GM12878 (cell line): ENCODE measurements at regions not wholly inside any gene's neighbourhood (a gene's known extent, or its start where the extent isn't known, plus 50 kb on each side); places are given as distances from the start of the nearest gene placed in this dataset.

Experiments
- ATAC-seq: fragments of 200-7000 bp; cut with Tn5 transposase; 3 replicates; pipeline ENCODE4 v1.9.1; 2020; ENCODE audit warnings: mild to moderate bottlenecking, moderate library complexity
- BruUV-seq: library from RNA; stranded (reverse); fragments of 400-500 nt; replicated peaks from 2 replicates; lab custom pipeline; 2021; lab: Mats Ljungman, UMichigan
- CTCF ChIA-PET: fragments of 300-600 bp; sonication (Branson Sonifier 250); formaldehyde crosslinking; extraction: SDS; loops from one replicate; lab custom pipeline; 2021; ENCODE audit warnings: inconsistent platforms; lab: Yijun Ruan, JAX
- POLR2A ChIA-PET: fragments of 350-600 bp; formaldehyde crosslinking; extraction: SDS; loops from one replicate; lab custom pipeline; 2021; ENCODE audit warnings: inconsistent platforms; lab: Charles Lee
- RAD21 ChIA-PET: fragments of 300-600 bp; sonication (Branson Sonifier 250); formaldehyde crosslinking; loops from one replicate; lab custom pipeline; 2023; ENCODE audit warnings: antibody characterized with exemption; ENCODE audit not compliant: unreplicated experiment; lab: Charles Lee
- SMC1A ChIA-PET: fragments of 300-600 bp; sonication (Branson Sonifier 250); formaldehyde crosslinking; loops from one replicate; lab custom pipeline; 2023; ENCODE audit not compliant: unreplicated experiment, uncharacterized antibody; lab: Charles Lee
- DNase-seq: peaks from one replicate; pipeline ENCODE4 v3.0.0-alpha.2; 2011; ENCODE audit warnings: low read depth, low spot score
- FAIRE-seq: peaks from 3 replicates; lab custom pipeline; 2011; peaks lifted over from hg19 to GRCh38; lab: Jason Lieb, UNC
- H2AFZ ChIP-seq: 2 replicates; pipeline ENCODE4 v1.6.0; 2011; ENCODE audit warnings: low read depth, low read length, control low read depth; ENCODE audit not compliant: control insufficient read depth
- H3K27ac ChIP-seq: 2 replicates; pipeline ENCODE4 v1.5.1; 2011; ENCODE audit warnings: control low read depth; ENCODE audit not compliant: control insufficient read depth, insufficient read depth
- H3K27me3 ChIP-seq, 2 experiments: replicated peaks in 1 of 2; 2 replicates each; pipeline versions ENCODE4 v1.6.0 to v1.6.1; 2011; ENCODE audit warnings: low read length in 1 of 2; ENCODE audit not compliant: control insufficient read depth in 2 of 2, insufficient read depth in 2 of 2
- H3K36me3 ChIP-seq, 2 experiments: 2 replicates each; pipeline ENCODE4 v1.5.1; 2011; ENCODE audit warnings: low read length in 1 of 2; ENCODE audit not compliant: control insufficient read depth in 2 of 2, insufficient read depth in 2 of 2
- H3K4me1 ChIP-seq: 2 replicates; pipeline ENCODE4 v1.6.1; 2011; ENCODE audit warnings: mild to moderate bottlenecking, low read length, moderate library complexity, mixed read lengths; ENCODE audit not compliant: control insufficient read depth, insufficient read depth
- H3K4me2 ChIP-seq: 2 replicates; pipeline ENCODE4 v1.6.0; 2011; ENCODE audit warnings: control low read depth; ENCODE audit not compliant: control insufficient read depth, insufficient read depth
- H3K4me3 ChIP-seq: fragments of 200-600 bp; sonication (generic); 2 replicates; pipeline ENCODE4 v1.5.1; 2016
- H3K79me2 ChIP-seq: 2 replicates; pipeline ENCODE4 v1.6.0; 2011; ENCODE audit warnings: low read length; ENCODE audit not compliant: control insufficient read depth, insufficient read depth
- H3K9ac ChIP-seq: 2 replicates; pipeline ENCODE4 v1.8.0; 2011; ENCODE audit warnings: low read length, control low read depth, mixed read lengths; ENCODE audit not compliant: control insufficient read depth, insufficient read depth
- H3K9me3 ChIP-seq: replicated peaks from 3 replicates; pipeline ENCODE4 v1.5.1; 2011; ENCODE audit warnings: mild to moderate bottlenecking, low read length; ENCODE audit not compliant: control insufficient read depth, insufficient read depth
- H4K20me1 ChIP-seq: 2 replicates; pipeline ENCODE4 v1.6.0; 2011; ENCODE audit not compliant: control insufficient read depth, insufficient read depth
- CBX5 ChIP-seq: sonication (generic); IDR thresholded peaks from 2 replicates; pipeline ENCODE4 v1.6.1; 2016; ENCODE audit warnings: low read depth, moderate library complexity, mild to moderate bottlenecking, inconsistent platforms
- CHD2 ChIP-seq: IDR thresholded peaks from 2 replicates; pipeline ENCODE4 v1.6.1; 2011; ENCODE audit warnings: low read depth, low read length, improper control_type of control experiment, borderline replicate concordance
- FOS ChIP-seq: IDR thresholded peaks from 3 replicates; pipeline ENCODE4 v1.6.1; 2011; ENCODE audit warnings: borderline replicate concordance; ENCODE audit not compliant: insufficient read length; ENCODE audit errors: extremely low read depth
- FOXK2 ChIP-seq: fragments of 450-650 bp; IDR thresholded peaks from 2 replicates; pipeline ENCODE4 v1.6.1; 2017; ENCODE audit warnings: mild to moderate bottlenecking, moderate library complexity
- PAX5 ChIP-seq: IDR thresholded peaks from 2 replicates; pipeline ENCODE4 v1.6.1; 2011; ENCODE audit warnings: low read depth, low read length, borderline replicate concordance
- RELB ChIP-seq: fragments of 450-650 bp; IDR thresholded peaks from 2 replicates; pipeline ENCODE4 v1.6.1; 2017; ENCODE audit warnings: low read depth, mild to moderate bottlenecking, moderate library complexity
- TARDBP ChIP-seq: IDR thresholded peaks from 2 replicates; pipeline ENCODE4 v1.6.1; 2016; ENCODE audit warnings: borderline replicate concordance
- ZBTB40 ChIP-seq: fragments of 450-650 bp; IDR thresholded peaks from 2 replicates; pipeline ENCODE4 v1.6.1; 2016; ENCODE audit warnings: mild to moderate bottlenecking, moderate library complexity, borderline replicate concordance
- WGBS: methylation state at CpG from one replicate; pipeline ENCODE4 v1.1.6; 2016; ENCODE audit warnings: low lambda C conversion rate; ENCODE audit not compliant: insufficient replicate concordance, insufficient coverage; ENCODE audit errors: missing lambda C conversion rate; 5-methylcytosine and 5-hydroxymethylcytosine counted together
- in situ Hi-C: fragments of 300-500 bp; cut with MboI; formaldehyde crosslinking; loops from 9 replicates; pipeline ENCODE4 v1.14.3; 2018; ENCODE audit warnings: mixed read lengths
- intact Hi-C: fragments of 100-400 bp; cut with micrococcal nuclease; formaldehyde crosslinking; loops from one replicate; pipeline ENCODE4 v1.14.2; 2022; ENCODE audit not compliant: unreplicated experiment

- no peak for TF ChIP-seq RELB
- TF ChIP-seq FOXK2: no peak
- no peak for TF ChIP-seq PAX5
- no peak for TF ChIP-seq CHD2
Measured at GRCh38 chr2:180291060-180291459, 284.0 kb upstream of the CWC22 start (continued).

- no TSS peak for BruUV-seq
- Histone ChIP-seq H3K4me3 (no peak overlapping the region), H3K9ac (no peak overlapping the region), H3K4me2 (no peak overlapping the region), H2AFZ (no peak overlapping the region), H3K9me3 (no peaks in the 10 kb centered on the region), H3K4me1 (no peaks in the 10 kb centered on the region), H3K27me3 (no peaks in the 10 kb centered on the region), H3K79me2 (no peaks in the 10 kb centered on the region), H4K20me1 (no peaks in the 10 kb centered on the region), H3K36me3 (no peaks in the 10 kb centered on the region), H3K27ac (no peak overlapping the region)
- CTCF ChIA-PET: no interaction called here
- no peak for FAIRE-seq
- intact Hi-C loops: no loop called here
- in situ Hi-C loops: no loop called here
- DNase-seq: no peak
- SMC1A ChIA-PET: no interaction called here
- whole genome bisulfite sequencing: 49% methylated on average over 4 of the region's 4 CpGs
- RAD21 ChIA-PET: no interaction called here
- ATAC-seq: no peak
- POLR2A ChIA-PET: no interaction called here
- TF ChIP-seq ZBTB40 (no peak), CBX5 (no peak), TARDBP (no peak), FOS (no peak)
Measured at GRCh38 chr2:180289627-180290026, 282.5 kb upstream of the CWC22 start.
